SU-DHL-6 (cell line): ENCODE measurements at regions not wholly inside any gene's neighbourhood (a gene's known extent, or its start where the extent isn't known, plus 50 kb on each side); places are given as distances from the start of the nearest gene placed in this dataset.

ENCODE experiments used
- CTCF ChIP-seq: fragments of 200-600 bp; sonication (generic); IDR thresholded peaks from one replicate; pipeline ENCODE4 v1.5.1; 2017; ENCODE audit warnings: antibody characterized with exemption, mild to moderate bottlenecking, low read length, moderate library complexity; ENCODE audit not compliant: insufficient read depth, poor library complexity, severe bottlenecking
- EZH2phosphoT487 ChIP-seq: fragments of 200-600 bp; sonication (generic), shearing (Covaris generic); conservative IDR thresholded peaks from 2 replicates; pipeline ENCODE4 v1.6.1; 2018; ENCODE audit warnings: mild to moderate bottlenecking, antibody characterized with exemption, low read length, moderate library complexity, mixed read lengths

GRCh38 chr4:57278780-57279179 lies 168.6 kb upstream of the IGFBP7 start:
- no peak for TF ChIP-seq CTCF
- TF ChIP-seq EZH2phosphoT487, result no peak
